DOHH2 (cell line): ENCODE measurements at regions not wholly inside any gene's neighbourhood (a gene's known extent, or its start where the extent isn't known, plus 50 kb on each side); places are given as distances from the start of the nearest gene placed in this dataset.

Source experiments
- EZH2phosphoT487 ChIP-seq: fragments of 200-600 bp; sonication (generic); IDR thresholded peaks from 2 replicates; pipeline ENCODE4 v1.6.1; 2017; ENCODE audit warnings: borderline replicate concordance, mild to moderate bottlenecking, antibody characterized with exemption, low read length, moderate library complexity, mixed read lengths
- TF ChIP-seq, protein P1 (sequence below): fragments of 200-600 bp; sonication (generic); IDR thresholded peaks from one replicate; pipeline ENCODE4 v1.5.1; 2014; ENCODE audit warnings: antibody characterized with exemption, mild to moderate bottlenecking, low read depth, low read length; ENCODE audit not compliant: poor library complexity, severe bottlenecking

DNA sequence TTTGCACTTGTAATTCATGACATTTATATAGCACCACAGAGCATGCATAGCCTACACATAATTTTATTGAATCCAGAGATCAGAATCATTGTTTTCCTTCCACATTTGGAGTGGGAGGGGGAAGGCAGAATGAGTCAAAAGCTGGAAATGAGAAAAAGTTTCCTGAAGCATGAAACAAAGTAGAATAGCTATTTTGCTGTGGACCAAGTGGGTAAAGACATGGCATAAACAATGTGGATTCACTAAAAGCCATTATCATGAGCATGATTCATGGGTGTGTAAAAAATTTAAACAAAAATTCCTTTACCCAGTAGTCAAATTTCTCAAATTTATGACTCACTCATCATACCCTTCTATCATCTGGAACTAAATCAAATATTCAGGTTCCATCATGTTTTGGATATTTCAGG, 97.9 kb downstream of the YIPF5 start:
- TF ChIP-seq, protein P1, sequence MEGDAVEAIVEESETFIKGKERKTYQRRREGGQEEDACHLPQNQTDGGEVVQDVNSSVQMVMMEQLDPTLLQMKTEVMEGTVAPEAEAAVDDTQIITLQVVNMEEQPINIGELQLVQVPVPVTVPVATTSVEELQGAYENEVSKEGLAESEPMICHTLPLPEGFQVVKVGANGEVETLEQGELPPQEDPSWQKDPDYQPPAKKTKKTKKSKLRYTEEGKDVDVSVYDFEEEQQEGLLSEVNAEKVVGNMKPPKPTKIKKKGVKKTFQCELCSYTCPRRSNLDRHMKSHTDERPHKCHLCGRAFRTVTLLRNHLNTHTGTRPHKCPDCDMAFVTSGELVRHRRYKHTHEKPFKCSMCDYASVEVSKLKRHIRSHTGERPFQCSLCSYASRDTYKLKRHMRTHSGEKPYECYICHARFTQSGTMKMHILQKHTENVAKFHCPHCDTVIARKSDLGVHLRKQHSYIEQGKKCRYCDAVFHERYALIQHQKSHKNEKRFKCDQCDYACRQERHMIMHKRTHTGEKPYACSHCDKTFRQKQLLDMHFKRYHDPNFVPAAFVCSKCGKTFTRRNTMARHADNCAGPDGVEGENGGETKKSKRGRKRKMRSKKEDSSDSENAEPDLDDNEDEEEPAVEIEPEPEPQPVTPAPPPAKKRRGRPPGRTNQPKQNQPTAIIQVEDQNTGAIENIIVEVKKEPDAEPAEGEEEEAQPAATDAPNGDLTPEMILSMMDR: no peak
- TF ChIP-seq EZH2phosphoT487: no peak
